ENCODE measurements at regions not wholly inside any gene's neighbourhood (a gene's known extent, or its start where the extent isn't known, plus 50 kb on each side); places are given as distances from the start of the nearest gene placed in this dataset.
"Not testable (repeated sequence)": the region's sequence is repeated elsewhere in the genome, so short reads cannot be mapped to it uniquely, and the experiment has no call there.

DNA sequence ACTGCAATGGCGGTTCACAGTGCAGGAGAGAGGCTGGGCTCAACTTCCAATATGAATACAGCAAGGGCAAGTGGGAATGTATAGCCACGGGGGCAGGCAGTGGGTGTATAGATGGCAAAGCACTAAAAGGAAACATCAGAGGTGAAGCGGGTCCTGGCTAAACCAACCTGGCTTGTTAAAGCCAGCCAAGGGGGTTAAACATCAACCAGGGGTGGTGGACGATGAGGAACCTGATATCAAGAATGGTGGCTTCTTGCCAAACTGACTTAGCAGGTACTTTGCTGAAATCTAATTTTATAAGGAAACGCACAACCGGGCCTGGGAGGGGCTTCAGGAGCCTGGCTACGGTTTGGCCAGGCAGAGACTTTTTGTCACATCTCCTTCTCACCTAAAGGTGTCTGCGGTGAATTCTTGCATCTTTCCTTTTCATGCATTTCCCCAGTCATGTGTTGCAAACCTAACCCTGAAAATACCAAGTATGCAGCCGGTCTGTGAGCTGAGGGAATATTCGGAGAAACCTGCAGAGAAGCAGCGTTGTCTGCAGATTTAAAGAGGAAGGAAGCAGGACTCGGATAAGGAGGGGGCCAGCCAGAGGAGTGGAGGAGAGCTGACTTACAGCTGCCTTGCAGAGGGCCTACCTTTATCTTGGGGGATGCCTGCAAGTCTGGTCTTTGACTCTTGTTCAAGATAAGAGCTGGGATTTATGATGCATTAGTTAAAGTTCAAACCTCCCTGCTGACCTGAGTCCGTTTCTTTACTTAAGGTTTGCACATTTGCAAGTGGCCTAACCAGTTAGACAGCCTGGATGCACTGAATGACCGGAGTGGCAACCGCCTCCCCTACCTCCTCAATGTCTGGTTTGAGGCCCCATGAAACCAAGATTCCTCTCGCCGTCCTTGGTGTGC, 309.1 kb upstream of the USP9Y start:
- H3K9me2 ChIP-seq (replicated peaks; ENCODE audit: low read length); ATAC-seq; POLR2A ChIA-PET (ENCODE audit: unreplicated experiment); H3K36me3 ChIP-seq (ENCODE audit: low read depth, low read length); H4K20me1 ChIP-seq (ENCODE audit: low read length); H3K9ac ChIP-seq (ENCODE audit: low read length); H2AFZ ChIP-seq (ENCODE audit: low read length); H3K4me1 ChIP-seq (ENCODE audit: insufficient read depth, low read length); H3K27me3 ChIP-seq (ENCODE audit: low read length); H3K27ac ChIP-seq (ENCODE audit: low read length); DNase-seq; H3K4me3 ChIP-seq (ENCODE audit: low read length); intact Hi-C loops (cut with micrococcal nuclease); H3K4me2 ChIP-seq (ENCODE audit: low read length); H3K9me3 ChIP-seq (ENCODE audit: low read length); CTCF ChIA-PET; H3F3A ChIP-seq (ENCODE audit: low read length, unreplicated experiment); BruUV-seq (replicated peaks); H3K79me2 ChIP-seq (ENCODE audit: low read length): not testable (repeated sequence)

DNA sequence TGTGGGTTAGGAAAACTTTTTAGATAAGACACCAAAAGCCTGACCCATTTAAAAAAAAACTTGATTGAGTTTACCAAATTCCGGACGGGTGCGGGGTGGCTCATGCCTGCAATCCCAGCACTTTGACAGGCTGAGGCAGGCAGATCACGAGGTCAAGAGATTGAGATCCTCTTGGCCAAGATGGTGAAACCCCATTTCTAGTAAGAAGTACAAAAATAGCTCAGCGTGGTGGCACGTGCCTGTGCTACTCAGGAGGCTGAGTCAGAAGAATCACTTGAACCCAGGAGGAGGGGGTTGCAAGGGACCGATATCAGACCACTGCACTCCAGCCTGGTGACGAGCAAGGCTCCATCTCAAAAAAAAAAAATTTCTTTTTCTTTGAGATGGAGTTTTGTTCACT, 307.8 kb upstream of the USP9Y start:
- no TSS peak for BruUV-seq (replicated peaks)
- POLR2A ChIA-PET (ENCODE audit: unreplicated experiment) = no interaction called here
- intact Hi-C loops (cut with micrococcal nuclease) = no loop called here

GRCh38 chrY:12395381-12396120, 305.5 kb upstream of the USP9Y start:
- H3K4me3 ChIP-seq (ENCODE audit: low read length); H3K79me2 ChIP-seq (ENCODE audit: low read length); H2AFZ ChIP-seq (ENCODE audit: low read length); DNase-seq; H3K27ac ChIP-seq (ENCODE audit: low read length); BruUV-seq (replicated peaks); H4K20me1 ChIP-seq (ENCODE audit: low read length); H3K9ac ChIP-seq (ENCODE audit: low read length); CTCF ChIA-PET; H3K4me1 ChIP-seq (ENCODE audit: insufficient read depth, low read length); H3K9me2 ChIP-seq (replicated peaks; ENCODE audit: low read length); ATAC-seq; H3K4me2 ChIP-seq (ENCODE audit: low read length); H3F3A ChIP-seq (ENCODE audit: low read length, unreplicated experiment); H3K27me3 ChIP-seq (ENCODE audit: low read length); POLR2A ChIA-PET (ENCODE audit: unreplicated experiment); intact Hi-C loops (cut with micrococcal nuclease); H3K9me3 ChIP-seq (ENCODE audit: low read length); H3K36me3 ChIP-seq (ENCODE audit: low read depth, low read length): not testable (repeated sequence)

More for the DNA sequence above, 307.8 kb upstream of the USP9Y start:
- Histone ChIP-seq H3K27ac (ENCODE audit: low read length) (no peak overlapping the region), H3K9ac (ENCODE audit: low read length) (no peak overlapping the region), H3K27me3 (ENCODE audit: low read length) (no peaks in the 10 kb centered on the region), H3K4me3 (ENCODE audit: low read length) (no peak overlapping the region), H3F3A (ENCODE audit: low read length, unreplicated experiment) (no peaks in the 10 kb centered on the region), H3K4me1 (ENCODE audit: insufficient read depth, low read length) (no peaks in the 10 kb centered on the region), H3K4me2 (ENCODE audit: low read length) (no peak overlapping the region), H3K9me3 (ENCODE audit: low read length) (no peaks in the 10 kb centered on the region), H2AFZ (ENCODE audit: low read length) (no peak overlapping the region), H3K79me2 (ENCODE audit: low read length) (no peaks in the 10 kb centered on the region), H3K9me2 (replicated peaks; ENCODE audit: low read length) (no peaks in the 10 kb centered on the region), H3K36me3 (ENCODE audit: low read depth, low read length) (no peaks in the 10 kb centered on the region), H4K20me1 (ENCODE audit: low read length) (no peaks in the 10 kb centered on the region)
- no peak for DNase-seq
- TF ChIP-seq CTCF (conservative IDR thresholded peaks at IDR 0.05; ENCODE audit: low read depth, low read length) = no peak
- TF ChIP-seq EZH2 (IDR thresholded peaks at IDR 0.05; ENCODE audit: low read length, unreplicated experiment) = no peak
- no peak for TF ChIP-seq EZH2phosphoT487 (IDR thresholded peaks at IDR 0.05; ENCODE audit: borderline replicate concordance, low read length)
- CTCF ChIA-PET = no interaction called here
- no peak for ATAC-seq

All from PC-3 (cell line).